ENCODE measurements at regions not wholly inside any gene's neighbourhood (a gene's known extent, or its start where the extent isn't known, plus 50 kb on each side); places are given as distances from the start of the nearest gene placed in this dataset.

DNA sequence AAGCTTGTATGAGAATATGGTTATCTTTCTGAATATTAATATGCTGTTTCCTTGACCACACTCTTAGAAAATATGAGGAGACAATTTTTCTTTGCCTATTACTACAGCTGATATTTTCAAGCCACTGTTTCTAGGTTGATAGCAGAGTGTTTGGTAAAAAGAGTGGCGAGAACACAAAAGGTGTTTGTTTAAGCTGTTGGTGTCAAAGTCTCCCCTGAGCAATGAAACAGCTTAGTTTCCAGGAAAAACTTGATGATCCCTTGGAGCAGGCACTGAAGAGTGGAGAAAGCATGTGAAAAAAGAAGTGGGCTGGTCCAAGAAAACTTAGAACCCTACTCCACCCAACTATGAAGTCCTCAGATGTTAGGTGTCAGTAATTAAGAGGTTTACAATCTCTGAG is 182.7 kb downstream of the TFAP2B start:
- no peak for TF ChIP-seq POLR2AphosphoS5 (IDR thresholded peaks at IDR 0.05)
- TF ChIP-seq, protein P1, sequence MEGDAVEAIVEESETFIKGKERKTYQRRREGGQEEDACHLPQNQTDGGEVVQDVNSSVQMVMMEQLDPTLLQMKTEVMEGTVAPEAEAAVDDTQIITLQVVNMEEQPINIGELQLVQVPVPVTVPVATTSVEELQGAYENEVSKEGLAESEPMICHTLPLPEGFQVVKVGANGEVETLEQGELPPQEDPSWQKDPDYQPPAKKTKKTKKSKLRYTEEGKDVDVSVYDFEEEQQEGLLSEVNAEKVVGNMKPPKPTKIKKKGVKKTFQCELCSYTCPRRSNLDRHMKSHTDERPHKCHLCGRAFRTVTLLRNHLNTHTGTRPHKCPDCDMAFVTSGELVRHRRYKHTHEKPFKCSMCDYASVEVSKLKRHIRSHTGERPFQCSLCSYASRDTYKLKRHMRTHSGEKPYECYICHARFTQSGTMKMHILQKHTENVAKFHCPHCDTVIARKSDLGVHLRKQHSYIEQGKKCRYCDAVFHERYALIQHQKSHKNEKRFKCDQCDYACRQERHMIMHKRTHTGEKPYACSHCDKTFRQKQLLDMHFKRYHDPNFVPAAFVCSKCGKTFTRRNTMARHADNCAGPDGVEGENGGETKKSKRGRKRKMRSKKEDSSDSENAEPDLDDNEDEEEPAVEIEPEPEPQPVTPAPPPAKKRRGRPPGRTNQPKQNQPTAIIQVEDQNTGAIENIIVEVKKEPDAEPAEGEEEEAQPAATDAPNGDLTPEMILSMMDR (IDR thresholded peaks at IDR 0.05) = no peak

Data from suprapubic skin (tissue), 3 donors.